ENCODE measurements at regions not wholly inside any gene's neighbourhood (a gene's known extent, or its start where the extent isn't known, plus 50 kb on each side); places are given as distances from the start of the nearest gene placed in this dataset.

DNA sequence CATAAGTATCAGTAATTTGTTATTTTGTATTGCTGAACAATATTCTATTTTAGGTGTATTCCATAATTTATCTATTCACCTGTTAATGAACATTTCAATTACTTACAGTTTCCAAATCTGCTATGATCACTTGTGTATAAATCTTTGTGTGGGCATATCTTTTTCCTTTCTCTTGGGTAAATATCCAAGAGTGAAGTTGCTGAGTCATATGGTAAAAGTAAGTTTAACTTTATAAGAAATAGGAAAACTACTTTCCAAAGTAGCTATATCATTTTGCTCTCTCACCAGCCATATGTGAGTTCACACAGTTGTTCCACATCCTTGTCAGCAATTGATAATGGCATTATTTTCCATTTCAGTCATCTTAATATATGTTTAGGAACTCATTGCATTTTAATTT is 66.6 kb upstream of the KITLG start:
- no peak for TF ChIP-seq POLR2AphosphoS5 (IDR thresholded peaks at IDR 0.05)
- TF ChIP-seq, protein P1, sequence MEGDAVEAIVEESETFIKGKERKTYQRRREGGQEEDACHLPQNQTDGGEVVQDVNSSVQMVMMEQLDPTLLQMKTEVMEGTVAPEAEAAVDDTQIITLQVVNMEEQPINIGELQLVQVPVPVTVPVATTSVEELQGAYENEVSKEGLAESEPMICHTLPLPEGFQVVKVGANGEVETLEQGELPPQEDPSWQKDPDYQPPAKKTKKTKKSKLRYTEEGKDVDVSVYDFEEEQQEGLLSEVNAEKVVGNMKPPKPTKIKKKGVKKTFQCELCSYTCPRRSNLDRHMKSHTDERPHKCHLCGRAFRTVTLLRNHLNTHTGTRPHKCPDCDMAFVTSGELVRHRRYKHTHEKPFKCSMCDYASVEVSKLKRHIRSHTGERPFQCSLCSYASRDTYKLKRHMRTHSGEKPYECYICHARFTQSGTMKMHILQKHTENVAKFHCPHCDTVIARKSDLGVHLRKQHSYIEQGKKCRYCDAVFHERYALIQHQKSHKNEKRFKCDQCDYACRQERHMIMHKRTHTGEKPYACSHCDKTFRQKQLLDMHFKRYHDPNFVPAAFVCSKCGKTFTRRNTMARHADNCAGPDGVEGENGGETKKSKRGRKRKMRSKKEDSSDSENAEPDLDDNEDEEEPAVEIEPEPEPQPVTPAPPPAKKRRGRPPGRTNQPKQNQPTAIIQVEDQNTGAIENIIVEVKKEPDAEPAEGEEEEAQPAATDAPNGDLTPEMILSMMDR (IDR thresholded peaks at IDR 0.05), result no peak
